NCI-H82 (cell line): ENCODE measurements at regions not wholly inside any gene's neighbourhood (a gene's known extent, or its start where the extent isn't known, plus 50 kb on each side); places are given as distances from the start of the nearest gene placed in this dataset.
"Not testable (repeated sequence)": the region's sequence is repeated elsewhere in the genome, so short reads cannot be mapped to it uniquely, and the experiment has no call there.

Source experiments
- DNase-seq: peaks from one replicate; lab custom pipeline; 2025; lab: John Stamatoyannopoulos, UW

GRCh38 chr10:133020193-133020817 lies 67.4 kb upstream of the ADGRA1 start:
- DNase-seq = no peak

GRCh38 chr10:133019651-133020050 lies 68.1 kb upstream of the ADGRA1 start:
- DNase-seq = no peak

- DNase-seq = no peak
These were observed 68.5 kb upstream of the ADGRA1 start for GRCh38 chr10:133019191-133019590.

GRCh38 chr10:133018491-133018890 lies 69.2 kb upstream of the ADGRA1 start:
- DNase-seq = no peak

GRCh38 chr10:133017203-133017601 lies 70.5 kb upstream of the ADGRA1 start:
- DNase-seq = no peak

GRCh38 chr10:133016493-133017202 lies 71.1 kb upstream of the ADGRA1 start:
- no peak for DNase-seq

GRCh38 chr10:133015816-133016462 lies 71.8 kb upstream of the ADGRA1 start:
- DNase-seq = no peak

GRCh38 chr10:133015321-133015720 lies 72.4 kb upstream of the ADGRA1 start:
- no peak for DNase-seq

GRCh38 chr10:133014416-133015210 lies 72.2 kb upstream of the CFAP46 start:
- no peak for DNase-seq

GRCh38 chr10:133013463-133013862 lies 71.1 kb upstream of the CFAP46 start:
- no peak for DNase-seq

GRCh38 chr10:133012573-133013359 lies 70.4 kb upstream of the CFAP46 start:
- DNase-seq = no peak

- no peak for DNase-seq
These were observed 69.5 kb upstream of the CFAP46 start for GRCh38 chr10:133011882-133012281.

GRCh38 chr10:133011393-133011792 lies 69.0 kb upstream of the CFAP46 start:
- not testable (repeated sequence) for DNase-seq

GRCh38 chr10:133010843-133011179 lies 68.4 kb upstream of the CFAP46 start:
- DNase-seq = not testable (repeated sequence)

GRCh38 chr10:133010095-133010842 lies 67.9 kb upstream of the CFAP46 start:
- DNase-seq = no peak

GRCh38 chr10:133009218-133009950 lies 67.0 kb upstream of the CFAP46 start:
- DNase-seq = no peak

GRCh38 chr10:133008736-133009135 lies 66.4 kb upstream of the CFAP46 start:
- no peak for DNase-seq

- DNase-seq = no peak
These were observed 65.8 kb upstream of the CFAP46 start for GRCh38 chr10:133008196-133008595.

- DNase-seq = no peak
These were observed 65.0 kb upstream of the CFAP46 start for GRCh38 chr10:133007360-133007858.

- DNase-seq = no peak
These were observed 64.4 kb upstream of the CFAP46 start for GRCh38 chr10:133006806-133007205.
